ENCODE measurements at regions not wholly inside any gene's neighbourhood (a gene's known extent, or its start where the extent isn't known, plus 50 kb on each side); places are given as distances from the start of the nearest gene placed in this dataset.

GRCh38 chr4:66805582-66805981 is 739.7 kb downstream of the CENPC start:
- Histone ChIP-seq H3K9me3 (no peaks in the 10 kb centered on the region), H3K27ac (no peak overlapping the region)

GRCh38 chr4:66804979-66805378 is 740.3 kb downstream of the CENPC start:
- DNase-seq (no peak), ATAC-seq (no peak)
- no peak for TF ChIP-seq CTCF (IDR thresholded peaks at IDR 0.05)
- H3K36me3 ChIP-seq = no peaks in the 10 kb centered on the region
- H3K4me3 ChIP-seq = no peak overlapping the region
- no peaks in the 10 kb centered on the region for H3K27me3 ChIP-seq
- H3K9me3 ChIP-seq = peaks cover 0 to 2% of the 10 kb centered on the region in 2 donors
- no peaks in the 10 kb centered on the region for H3K4me1 ChIP-seq
- intact Hi-C loops (cut with DNase I) = no loop called here
- no peak overlapping the region for H3K27ac ChIP-seq

More at GRCh38 chr4:66805582-66805981, 739.7 kb downstream of the CENPC start:
- ATAC-seq = no peak
- Histone ChIP-seq H3K4me1 (no peaks in the 10 kb centered on the region), H3K4me3 (no peak overlapping the region), H3K27me3 (no peaks in the 10 kb centered on the region), H3K36me3 (no peaks in the 10 kb centered on the region)
- TF ChIP-seq CTCF (IDR thresholded peaks at IDR 0.05) = no peak
- DNase-seq = no peak
- intact Hi-C loops (cut with DNase I) = no loop called here

- Histone ChIP-seq H3K27ac (no peak overlapping the region), H3K4me3 (no peak overlapping the region), H3K4me1 (no peaks in the 10 kb centered on the region), H3K27me3 (no peaks in the 10 kb centered on the region), H3K9me3 (peaks cover 0 to 2% of the 10 kb centered on the region in 2 donors), H3K36me3 (no peaks in the 10 kb centered on the region)
- DNase-seq = no peak
- TF ChIP-seq CTCF (IDR thresholded peaks at IDR 0.05) = no peak
- ATAC-seq = no peak
- intact Hi-C loops (cut with DNase I) = no loop called here
Measured at GRCh38 chr4:66797608-66798007, 747.7 kb downstream of the CENPC start.

GRCh38 chr4:66795724-66796123 is 749.6 kb downstream of the CENPC start:
- no peak overlapping the region for H3K4me3 ChIP-seq
- intact Hi-C loops (cut with DNase I) = no loop called here
- DNase-seq (no peak), ATAC-seq (no peak)
- H3K27ac ChIP-seq = no peak overlapping the region
- no peaks in the 10 kb centered on the region for H3K27me3 ChIP-seq
- no peaks in the 10 kb centered on the region for H3K36me3 ChIP-seq
- TF ChIP-seq CTCF (IDR thresholded peaks at IDR 0.05) = no peak
- no peaks in the 10 kb centered on the region for H3K4me1 ChIP-seq
- peaks cover 0 to 2% of the 10 kb centered on the region in 2 donors for H3K9me3 ChIP-seq

GRCh38 chr4:66794390-66795034 is 750.8 kb downstream of the CENPC start:
- H3K27me3 ChIP-seq = no peaks in the 10 kb centered on the region
- DNase-seq (no peak), ATAC-seq (no peak)
- no peaks in the 10 kb centered on the region for H3K9me3 ChIP-seq
- no peaks in the 10 kb centered on the region for H3K36me3 ChIP-seq
- no peak overlapping the region for H3K4me3 ChIP-seq
- no peak overlapping the region for H3K27ac ChIP-seq
- H3K4me1 ChIP-seq = no peaks in the 10 kb centered on the region
- no peak for TF ChIP-seq CTCF (IDR thresholded peaks at IDR 0.05)
- intact Hi-C loops (cut with DNase I) = no loop called here
